Kidney (tissue), 13 donors: ENCODE measurements at regions not wholly inside any gene's neighbourhood (a gene's known extent, or its start where the extent isn't known, plus 50 kb on each side); places are given as distances from the start of the nearest gene placed in this dataset.

Experiments used
- DNase-seq, 5 donors: peaks; one replicate each; pipeline ENCODE4 v3.0.0-alpha.2; 2013 to 2020
- FAIRE-seq: peaks from 2 replicates; lab custom pipeline; 2012; peaks lifted over from hg19 to GRCh38; lab: Jason Lieb, UNC
- H3K27ac ChIP-seq, 2 donors: one replicate each; pipeline ENCODE4 v1.7.0; 2013; ENCODE audit warnings: low read depth in 2 of 2, low read length in 2 of 2, inconsistent platforms in 1 of 2
- H3K27me3 ChIP-seq: one replicate; pipeline ENCODE4 v1.7.1; 2013; ENCODE audit warnings: low read length, inconsistent platforms; ENCODE audit not compliant: control insufficient read depth, insufficient read depth
- H3K36me3 ChIP-seq, 3 donors: one replicate each; pipeline versions ENCODE4 v1.7.0 to v1.7.1; 2013; ENCODE audit warnings: low read length in 3 of 3, control low read depth in 1 of 3, inconsistent platforms in 1 of 3; ENCODE audit not compliant: insufficient read depth in 3 of 3, control insufficient read depth in 2 of 3
- H3K4me1 ChIP-seq, 3 donors: one replicate each; pipeline versions ENCODE4 v1.7.0 to v1.7.1; 2013; ENCODE audit warnings: low read length in 3 of 3, inconsistent platforms in 1 of 3, low read depth in 1 of 3; ENCODE audit not compliant: control insufficient read depth in 2 of 3, insufficient read depth in 2 of 3
- H3K4me3 ChIP-seq, 3 donors: one replicate each; pipeline versions ENCODE4 v1.7.0 to v1.8.1; 2013; ENCODE audit warnings: low read length in 3 of 3, control low read depth in 1 of 3, inconsistent platforms in 1 of 3
- H3K9ac ChIP-seq, 3 donors: one replicate each; pipeline versions ENCODE4 v1.7.0 to v1.7.1; 2013; ENCODE audit warnings: low read length in 3 of 3, control low read depth in 1 of 3, inconsistent platforms in 1 of 3
- H3K9me3 ChIP-seq, 3 donors: one replicate each; pipeline versions ENCODE4 v1.7.0 to v1.7.1; 2013; ENCODE audit warnings: low read length in 3 of 3, control low read depth in 1 of 3, inconsistent platforms in 1 of 3; ENCODE audit not compliant: control insufficient read depth in 2 of 3, insufficient read depth in 1 of 3
- intact Hi-C: fragments of 100-400 bp; cut with DNase I; formaldehyde crosslinking; loops from one replicate; pipeline ENCODE4 v1.11.1; 2022
- TF ChIP-seq, protein P1 (sequence below): IDR thresholded peaks from 3 replicates; pipeline ENCODE4 v1.5.1; 2012; ENCODE audit warnings: mild to moderate bottlenecking, moderate library complexity, borderline replicate concordance; ENCODE audit not compliant: insufficient read depth; ENCODE audit errors: extremely low read depth
- donor health status: control.
- donor health status: control.
- donor health status: control.
- donor health status: control.
- donor health status: control.
- donor health status: DM: yes; HTN: yes; CAD: no.
- donor health status: Normal renal cell carcinoma (clear cell type).

DNA sequence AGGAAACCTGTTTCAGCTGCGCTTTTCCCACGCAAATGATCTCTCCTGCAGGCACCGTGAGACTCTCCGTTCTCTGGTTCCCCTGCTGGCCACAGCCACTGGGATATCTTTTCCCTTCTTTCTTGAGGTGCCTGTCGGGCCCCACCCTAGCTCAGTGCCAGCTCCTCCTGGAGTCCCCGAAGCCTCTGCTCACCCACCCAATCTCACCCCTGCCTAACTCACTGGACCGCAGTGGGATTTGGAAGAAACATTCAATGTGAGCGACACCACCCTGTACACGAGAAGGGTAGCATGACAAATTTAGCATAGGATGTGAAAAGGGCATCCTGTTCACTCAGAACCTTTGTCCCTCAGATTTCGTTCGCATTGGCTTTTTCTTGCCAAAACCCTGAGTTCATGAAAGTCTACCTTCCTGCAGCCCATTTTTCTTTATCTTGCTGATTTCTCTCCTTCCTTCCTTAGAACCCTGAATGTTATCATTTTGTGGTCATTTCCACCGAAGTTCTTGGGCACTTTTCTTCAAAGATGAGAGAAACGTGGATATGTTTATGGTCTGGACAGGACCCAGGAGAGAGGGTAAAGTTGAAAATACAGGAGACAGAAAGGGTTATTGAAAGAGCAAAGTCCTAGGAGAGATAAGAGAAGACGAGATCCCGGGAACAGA is 63.6 kb upstream of the ELK3 start:
- Histone ChIP-seq H3K36me3 (no peaks in the 10 kb centered on the region), H3K27ac (no peak overlapping the region), H3K9me3 (no peaks in the 10 kb centered on the region), H3K9ac (no peak overlapping the region), H3K4me3 (no peak overlapping the region), H3K27me3 (no peaks in the 10 kb centered on the region), H3K4me1 (no peaks in the 10 kb centered on the region)
- DNase-seq (no peak), FAIRE-seq (no peak)
- TF ChIP-seq, protein P1, sequence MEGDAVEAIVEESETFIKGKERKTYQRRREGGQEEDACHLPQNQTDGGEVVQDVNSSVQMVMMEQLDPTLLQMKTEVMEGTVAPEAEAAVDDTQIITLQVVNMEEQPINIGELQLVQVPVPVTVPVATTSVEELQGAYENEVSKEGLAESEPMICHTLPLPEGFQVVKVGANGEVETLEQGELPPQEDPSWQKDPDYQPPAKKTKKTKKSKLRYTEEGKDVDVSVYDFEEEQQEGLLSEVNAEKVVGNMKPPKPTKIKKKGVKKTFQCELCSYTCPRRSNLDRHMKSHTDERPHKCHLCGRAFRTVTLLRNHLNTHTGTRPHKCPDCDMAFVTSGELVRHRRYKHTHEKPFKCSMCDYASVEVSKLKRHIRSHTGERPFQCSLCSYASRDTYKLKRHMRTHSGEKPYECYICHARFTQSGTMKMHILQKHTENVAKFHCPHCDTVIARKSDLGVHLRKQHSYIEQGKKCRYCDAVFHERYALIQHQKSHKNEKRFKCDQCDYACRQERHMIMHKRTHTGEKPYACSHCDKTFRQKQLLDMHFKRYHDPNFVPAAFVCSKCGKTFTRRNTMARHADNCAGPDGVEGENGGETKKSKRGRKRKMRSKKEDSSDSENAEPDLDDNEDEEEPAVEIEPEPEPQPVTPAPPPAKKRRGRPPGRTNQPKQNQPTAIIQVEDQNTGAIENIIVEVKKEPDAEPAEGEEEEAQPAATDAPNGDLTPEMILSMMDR, result no peak
- intact Hi-C loops, result no loop called here

DNA sequence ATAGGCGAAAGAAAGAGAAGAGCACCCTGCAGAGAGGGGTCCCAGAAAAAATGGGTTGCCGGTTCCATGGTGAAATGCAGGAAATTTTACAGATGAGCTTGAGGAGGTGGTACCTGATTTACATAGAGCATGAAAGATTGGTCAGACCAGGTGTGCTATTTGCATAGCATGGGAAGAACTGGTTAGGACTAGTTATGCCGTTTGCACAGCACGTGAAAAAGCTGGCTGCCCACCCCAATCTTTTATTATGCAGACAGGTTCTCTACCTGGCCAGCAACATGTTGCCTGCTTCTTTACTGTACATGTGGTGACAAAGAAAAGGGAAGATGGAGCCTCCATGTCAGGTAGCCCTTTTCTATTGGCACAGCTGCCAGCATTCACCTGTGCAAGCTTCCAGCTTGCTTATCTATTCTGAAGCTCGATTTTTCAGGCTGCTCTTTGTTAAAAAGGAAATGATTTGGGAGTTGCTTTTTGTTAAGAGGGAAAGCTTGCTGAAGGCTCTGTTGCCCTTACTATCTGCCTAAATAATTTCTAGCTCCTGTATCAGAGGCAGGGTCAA is 62.9 kb upstream of the ELK3 start:
- TF ChIP-seq, protein P1, result no peak
- DNase-seq (peak in 1 of 5 donors; percentile 25), FAIRE-seq (no peak)
- Histone ChIP-seq H3K9me3 (no peaks in the 10 kb centered on the region), H3K27me3 (no peaks in the 10 kb centered on the region), H3K36me3 (no peaks in the 10 kb centered on the region), H3K4me3 (no peak overlapping the region), H3K9ac (no peak overlapping the region), H3K27ac (no peak overlapping the region), H3K4me1 (no peaks in the 10 kb centered on the region)
- intact Hi-C loops, result no loop called here

DNA sequence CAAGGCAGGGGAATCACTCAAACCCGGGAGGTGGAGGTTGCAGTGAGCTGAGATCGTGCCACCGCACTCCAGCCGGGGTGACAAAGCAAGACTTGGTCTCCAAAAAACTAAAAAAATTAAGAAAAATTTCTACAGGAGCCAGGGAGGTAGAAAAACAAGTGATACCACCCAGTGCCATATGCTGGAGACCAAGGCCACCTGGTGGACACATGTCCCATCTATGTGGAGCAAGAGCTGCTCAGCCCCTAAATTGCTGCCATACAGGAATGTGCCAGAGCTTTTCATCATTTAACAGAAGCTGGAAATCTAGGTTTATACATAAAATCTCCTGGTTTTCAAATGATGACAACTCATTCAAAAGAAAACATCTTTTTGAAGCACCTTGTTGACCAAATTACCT is 61.4 kb upstream of the ELK3 start:
- no peak overlapping the region for H3K4me3 ChIP-seq
- H3K36me3 ChIP-seq, result no peaks in the 10 kb centered on the region
- no peak overlapping the region for H3K9ac ChIP-seq
- no peak overlapping the region for H3K27ac ChIP-seq
- DNase-seq (no peak), FAIRE-seq (no peak)
- H3K9me3 ChIP-seq, result no peaks in the 10 kb centered on the region
- TF ChIP-seq, protein P1, result peak; percentile 17
- intact Hi-C loops, result no loop called here
- H3K27me3 ChIP-seq, result no peaks in the 10 kb centered on the region
- H3K4me1 ChIP-seq, result no peaks in the 10 kb centered on the region
